GM23338 (cell line): ENCODE measurements at regions not wholly inside any gene's neighbourhood (a gene's known extent, or its start where the extent isn't known, plus 50 kb on each side); places are given as distances from the start of the nearest gene placed in this dataset.

Source experiments
- ATAC-seq: fragments of 200-7000 bp; cut with Tn5 transposase; 3 replicates; pipeline ENCODE4 v1.9.1; 2020
- DNase-seq: peaks from one replicate; pipeline ENCODE4 v3.0.0-alpha.2; 2015; ENCODE audit warnings: low spot score
- H2AFZ ChIP-seq: fragments of 200-600 bp; sonication (generic); 2 replicates; pipeline ENCODE4 v1.8.0; 2016; ENCODE audit warnings: antibody characterized with exemption, mild to moderate bottlenecking, moderate library complexity
- H3F3A ChIP-seq: fragments of 200-600 bp; sonication (generic); replicated peaks from 2 replicates; pipeline ENCODE4 v1.8.0; 2017; ENCODE audit warnings: antibody characterized with exemption, mixed run types, low read depth
- H3K27ac ChIP-seq: fragments of 200-600 bp; sonication (generic); 2 replicates; pipeline ENCODE4 v1.6.1; 2016; ENCODE audit warnings: low read depth
- H3K27me3 ChIP-seq: fragments of 200-600 bp; sonication (generic); 2 replicates; pipeline ENCODE4 v1.8.0; 2016; ENCODE audit warnings: mild to moderate bottlenecking, mixed run types, moderate library complexity; ENCODE audit not compliant: insufficient read depth
- H3K36me3 ChIP-seq: fragments of 200-600 bp; sonication (generic); 2 replicates; pipeline ENCODE4 v1.8.0; 2016; ENCODE audit warnings: mild to moderate bottlenecking; ENCODE audit not compliant: insufficient read depth
- H3K4me1 ChIP-seq: fragments of 200-600 bp; sonication (generic); 2 replicates; pipeline ENCODE4 v1.8.0; 2016; ENCODE audit warnings: mild to moderate bottlenecking, moderate library complexity; ENCODE audit not compliant: insufficient read depth
- H3K4me2 ChIP-seq: fragments of 200-600 bp; sonication (generic); 2 replicates; pipeline ENCODE4 v1.7.1; 2017; ENCODE audit warnings: mixed run types
- H3K4me3 ChIP-seq: fragments of 200-600 bp; sonication (generic); 2 replicates; pipeline ENCODE4 v1.6.1; 2016; ENCODE audit warnings: mixed run types
- H3K79me2 ChIP-seq: fragments of 200-600 bp; sonication (generic); replicated peaks from 2 replicates; pipeline ENCODE4 v1.8.0; 2017; ENCODE audit warnings: mild to moderate bottlenecking; ENCODE audit not compliant: insufficient read depth
- H3K9me2 ChIP-seq: fragments of 200-600 bp; sonication (generic); 2 replicates; pipeline ENCODE4 v1.8.0; 2017; ENCODE audit not compliant: insufficient read depth
- H4K20me1 ChIP-seq: fragments of 200-600 bp; sonication (generic); replicated peaks from 2 replicates; pipeline ENCODE4 v1.8.0; 2017; ENCODE audit warnings: mild to moderate bottlenecking; ENCODE audit not compliant: insufficient read depth
- H3K27ac Mint-ChIP-seq: 2 replicates; pipeline ENCODE4 v1.8.0; 2020; ENCODE audit warnings: inconsistent platforms, mild to moderate bottlenecking, moderate library complexity, mixed read lengths
- H3K27me3 Mint-ChIP-seq: 3 replicates; pipeline ENCODE4 v1.8.0; 2022; ENCODE audit warnings: low read depth, mild to moderate bottlenecking, moderate library complexity, mixed read lengths, inconsistent platforms; ENCODE audit not compliant: insufficient read depth, poor library complexity
- H3K36me3 Mint-ChIP-seq: 3 replicates; pipeline ENCODE4 v1.8.0; 2021; ENCODE audit warnings: low read depth, mild to moderate bottlenecking, inconsistent platforms, moderate library complexity, mixed read lengths
- H3K4me1 Mint-ChIP-seq: 3 replicates; pipeline ENCODE4 v1.8.0; 2020; ENCODE audit warnings: mild to moderate bottlenecking, inconsistent platforms, mixed read lengths
- H3K4me3 Mint-ChIP-seq: 3 replicates; pipeline ENCODE4 v1.8.0; 2021; ENCODE audit warnings: moderate library complexity, mild to moderate bottlenecking, inconsistent platforms, mixed read lengths
- H3K9me3 Mint-ChIP-seq: 3 replicates; pipeline ENCODE4 v1.8.0; 2020; ENCODE audit warnings: moderate library complexity, mild to moderate bottlenecking, inconsistent platforms, mixed read lengths
- CREB1 ChIP-seq: fragments of 250-450 bp; sonication (Bioruptor Pico); IDR thresholded peaks from 2 replicates; pipeline ENCODE4 v1.5.0; 2020; ENCODE audit warnings: low read depth, mild to moderate bottlenecking, moderate library complexity
- CTCF ChIP-seq, 2 experiments: fragments of 200-600 bp in 1 of 2; sonication (generic) in 1 of 2; conservative IDR thresholded peaks; 2 replicates each; pipeline versions ENCODE4 v1.5.1 to v1.6.1; 2016 to 2017; ENCODE audit warnings: antibody characterized with exemption in 2 of 2, low read depth in 2 of 2, mild to moderate bottlenecking in 2 of 2, moderate library complexity in 1 of 2
- ETS1 ChIP-seq: IDR thresholded peaks from 2 replicates; pipeline ENCODE4 v1.6.1; 2016; ENCODE audit warnings: antibody characterized with exemption
- EZH2 ChIP-seq: fragments of 200-600 bp; sonication (generic); IDR thresholded peaks from one replicate; pipeline ENCODE4 v1.8.0; 2017; ENCODE audit warnings: antibody characterized with exemption, mild to moderate bottlenecking, low read depth; ENCODE audit not compliant: unreplicated experiment
- POLR2AphosphoS5 ChIP-seq: IDR thresholded peaks from 2 replicates; pipeline ENCODE4 v1.6.1; 2016; ENCODE audit warnings: antibody characterized with exemption, low read depth
- STAT1 ChIP-seq: IDR thresholded peaks from one replicate; pipeline ENCODE4 v1.6.1; 2016; ENCODE audit warnings: antibody characterized with exemption; ENCODE audit not compliant: unreplicated experiment
- ZNF462 ChIP-seq: fragments of 250-450 bp; sonication (Bioruptor Pico); IDR thresholded peaks from 2 replicates; pipeline ENCODE4 v1.5.0; 2020; ENCODE audit warnings: mild to moderate bottlenecking, moderate library complexity
- TF ChIP-seq, protein P1 (sequence below): IDR thresholded peaks from one replicate; pipeline ENCODE4 v1.6.1; 2018; ENCODE audit warnings: antibody characterized with exemption; ENCODE audit not compliant: unreplicated experiment

- TF ChIP-seq, protein P1, sequence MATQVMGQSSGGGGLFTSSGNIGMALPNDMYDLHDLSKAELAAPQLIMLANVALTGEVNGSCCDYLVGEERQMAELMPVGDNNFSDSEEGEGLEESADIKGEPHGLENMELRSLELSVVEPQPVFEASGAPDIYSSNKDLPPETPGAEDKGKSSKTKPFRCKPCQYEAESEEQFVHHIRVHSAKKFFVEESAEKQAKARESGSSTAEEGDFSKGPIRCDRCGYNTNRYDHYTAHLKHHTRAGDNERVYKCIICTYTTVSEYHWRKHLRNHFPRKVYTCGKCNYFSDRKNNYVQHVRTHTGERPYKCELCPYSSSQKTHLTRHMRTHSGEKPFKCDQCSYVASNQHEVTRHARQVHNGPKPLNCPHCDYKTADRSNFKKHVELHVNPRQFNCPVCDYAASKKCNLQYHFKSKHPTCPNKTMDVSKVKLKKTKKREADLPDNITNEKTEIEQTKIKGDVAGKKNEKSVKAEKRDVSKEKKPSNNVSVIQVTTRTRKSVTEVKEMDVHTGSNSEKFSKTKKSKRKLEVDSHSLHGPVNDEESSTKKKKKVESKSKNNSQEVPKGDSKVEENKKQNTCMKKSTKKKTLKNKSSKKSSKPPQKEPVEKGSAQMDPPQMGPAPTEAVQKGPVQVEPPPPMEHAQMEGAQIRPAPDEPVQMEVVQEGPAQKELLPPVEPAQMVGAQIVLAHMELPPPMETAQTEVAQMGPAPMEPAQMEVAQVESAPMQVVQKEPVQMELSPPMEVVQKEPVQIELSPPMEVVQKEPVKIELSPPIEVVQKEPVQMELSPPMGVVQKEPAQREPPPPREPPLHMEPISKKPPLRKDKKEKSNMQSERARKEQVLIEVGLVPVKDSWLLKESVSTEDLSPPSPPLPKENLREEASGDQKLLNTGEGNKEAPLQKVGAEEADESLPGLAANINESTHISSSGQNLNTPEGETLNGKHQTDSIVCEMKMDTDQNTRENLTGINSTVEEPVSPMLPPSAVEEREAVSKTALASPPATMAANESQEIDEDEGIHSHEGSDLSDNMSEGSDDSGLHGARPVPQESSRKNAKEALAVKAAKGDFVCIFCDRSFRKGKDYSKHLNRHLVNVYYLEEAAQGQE: no peak
- TF ChIP-seq EZH2 (no peak), CREB1 (CRISPR knock-in tag) (no peak), ETS1 (no peak), POLR2AphosphoS5 (no peak)
Observed at GRCh38 chrX:40875476-40875875, 140.1 kb upstream of the MED14 start (continued).

GRCh38 chrX:40877887-40878286 is 142.5 kb upstream of the MED14 start:
- Histone ChIP-seq H2AFZ (no peak overlapping the region), H4K20me1 (no peaks in the 10 kb centered on the region), H3K4me1 (peaks cover 7% of the 10 kb centered on the region; the same call in 1 of the 2 replicates), H3K4me2 (no peak overlapping the region), H3K79me2 (no peaks in the 10 kb centered on the region), H3F3A (no peaks in the 10 kb centered on the region), H3K36me3 (no peaks in the 10 kb centered on the region), H3K9me2 (no peaks in the 10 kb centered on the region), H3K27me3 (no peaks in the 10 kb centered on the region), H3K27ac (peak overlapping the region; percentile 93), H3K4me3 (no peak overlapping the region)
- TF ChIP-seq STAT1: no peak
- TF ChIP-seq CTCF (conservative IDR thresholded peaks at IDR 0.05; ENCODE audit: low read depth in 2 of 2): 0 out of 4 replicates have a peak, but pooled peaks of 1 of the 2 experiments have one; percentile 23
- no peak for TF ChIP-seq ZNF462
- H3K27me3 Mint-ChIP-seq: no peaks in the 10 kb centered on the region
- H3K36me3 Mint-ChIP-seq: no peaks in the 10 kb centered on the region
- peak overlapping the region; percentile 96 for H3K27ac Mint-ChIP-seq
- DNase-seq: no peak
- no peak for ATAC-seq
- no peak overlapping the region for H3K4me3 Mint-ChIP-seq
- peaks cover 30% of the 10 kb centered on the region for H3K4me1 Mint-ChIP-seq
- no peaks in the 10 kb centered on the region; the same call in 2 of the 3 replicates for H3K9me3 Mint-ChIP-seq
